GM12891 (cell line): ENCODE measurements at regions not wholly inside any gene's neighbourhood (a gene's known extent, or its start where the extent isn't known, plus 50 kb on each side); places are given as distances from the start of the nearest gene placed in this dataset.
"Not testable (repeated sequence)": the region's sequence is repeated elsewhere in the genome, so short reads cannot be mapped to it uniquely, and the experiment has no call there.

Source experiments
- DNase-seq: peaks from one replicate; pipeline ENCODE4 v3.0.0; 2011; ENCODE audit warnings: low spot score; ENCODE audit not compliant: insufficient read length
- FAIRE-seq: peaks from 2 replicates; lab custom pipeline; 2011; peaks lifted over from hg19 to GRCh38; lab: Jason Lieb, UNC
- PAX5 ChIP-seq: IDR thresholded peaks from 2 replicates; pipeline ENCODE4 v1.6.1; 2011; ENCODE audit warnings: low read length, moderate library complexity, mild to moderate bottlenecking; ENCODE audit not compliant: insufficient read depth, severe bottlenecking
- POLR2A ChIP-seq: IDR thresholded peaks from 2 replicates; pipeline ENCODE4 v1.6.1; 2011; ENCODE audit warnings: low read depth, low read length, control low read depth
- POLR2AphosphoS5 ChIP-seq: IDR thresholded peaks from 2 replicates; pipeline ENCODE4 v1.6.1; 2011; ENCODE audit warnings: low read depth, low read length, control low read depth
- POU2F2 ChIP-seq: IDR thresholded peaks from 2 replicates; pipeline ENCODE4 v1.6.1; 2011; ENCODE audit warnings: low read depth, mild to moderate bottlenecking, control low read depth, low read length, moderate library complexity
- SPI1 ChIP-seq: IDR thresholded peaks from 2 replicates; pipeline ENCODE4 v1.6.1; 2011; ENCODE audit warnings: low read depth, low read length, control low read depth
- TAF1 ChIP-seq: IDR thresholded peaks from 2 replicates; pipeline ENCODE4 v1.6.1; 2011; ENCODE audit warnings: low read depth, low read length, control low read depth

DNA sequence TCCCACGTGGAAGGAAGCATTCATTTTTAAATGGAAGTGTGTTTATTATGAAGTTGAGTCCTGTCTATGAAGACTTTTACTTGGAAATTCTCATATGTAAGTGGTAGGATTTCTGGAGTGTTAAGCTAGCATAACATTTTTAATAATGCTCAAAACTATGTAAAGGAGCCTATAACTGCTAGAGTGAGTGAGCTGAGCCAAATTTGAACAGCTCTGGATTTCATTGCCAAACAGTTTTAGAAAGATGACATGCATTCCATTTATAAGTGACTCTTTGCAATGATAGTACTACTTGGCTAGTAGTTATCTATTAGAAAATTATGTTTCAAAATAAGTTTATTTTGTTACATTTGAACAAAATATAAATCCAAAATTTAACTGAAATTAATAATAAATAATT, 721.2 kb downstream of the LUZP2 start:
- DNase-seq, result no peak
- FAIRE-seq, result no peak
- TF ChIP-seq POLR2A, result no peak
- TF ChIP-seq TAF1, result no peak
- TF ChIP-seq POLR2AphosphoS5, result no peak
- no peak for TF ChIP-seq PAX5
- TF ChIP-seq POU2F2, result no peak
- TF ChIP-seq SPI1, result no peak

DNA sequence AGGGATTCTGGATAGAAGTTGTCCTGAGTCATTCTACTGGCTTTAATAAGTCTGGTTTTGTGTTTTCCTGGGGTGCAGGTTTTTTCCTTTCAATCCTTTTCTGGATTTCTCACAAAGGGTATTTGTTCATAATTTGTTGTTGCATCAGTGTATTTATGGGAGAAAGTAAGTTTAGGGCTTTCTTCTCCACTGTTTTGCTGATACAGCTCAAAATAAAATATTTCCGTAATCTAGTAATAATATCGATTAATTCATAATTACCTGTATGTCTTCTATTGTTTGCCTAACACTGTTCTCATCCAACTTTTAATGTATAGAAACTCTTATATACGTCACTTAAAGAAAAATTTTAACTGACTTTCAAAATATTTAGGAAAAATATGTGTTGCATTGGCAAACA, 728.2 kb downstream of the LUZP2 start:
- FAIRE-seq (no peak), DNase-seq (no peak)
- no peak for TF ChIP-seq SPI1
- no peak for TF ChIP-seq TAF1
- TF ChIP-seq PAX5, result no peak
- TF ChIP-seq POLR2AphosphoS5, result no peak
- no peak for TF ChIP-seq POU2F2

GRCh38 chr11:25242928-25243327, 746.1 kb downstream of the LUZP2 start:
- no peak for DNase-seq
- no peak for FAIRE-seq
- TF ChIP-seq TAF1 (no peak), POLR2A (no peak), SPI1 (no peak), POU2F2 (no peak), POLR2AphosphoS5 (no peak), PAX5 (no peak)

DNA sequence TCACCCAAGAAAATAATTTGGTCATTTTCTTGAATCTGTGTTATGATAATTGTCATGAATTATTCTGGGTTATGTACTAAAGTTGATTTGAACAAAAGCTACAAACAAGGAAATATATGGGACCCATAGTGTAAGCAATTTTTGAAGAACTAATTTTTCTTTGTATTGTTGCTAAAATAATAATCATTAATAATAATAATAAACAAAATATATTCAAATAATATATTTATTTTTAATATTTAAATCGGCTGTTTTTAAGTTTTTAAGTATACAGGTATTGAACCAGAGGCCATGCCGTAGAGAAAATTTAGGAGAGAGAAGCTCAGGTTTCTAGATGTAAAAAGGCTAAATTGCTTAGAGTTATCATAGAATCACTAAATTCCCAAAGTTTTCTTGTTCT, 747.3 kb downstream of the LUZP2 start:
- no peak for DNase-seq
- TF ChIP-seq POU2F2, result no peak
- TF ChIP-seq SPI1, result no peak
- TF ChIP-seq TAF1, result no peak
- FAIRE-seq, result no peak

- no peak for TF ChIP-seq POLR2A
- TF ChIP-seq TAF1, result no peak
- no peak for TF ChIP-seq PAX5
- no peak for TF ChIP-seq POU2F2
- TF ChIP-seq SPI1, result no peak
- no peak for TF ChIP-seq POLR2AphosphoS5
- DNase-seq, result no peak
- no peak for FAIRE-seq
These were observed 750.5 kb downstream of the LUZP2 start for GRCh38 chr11:25247336-25247735.

DNA sequence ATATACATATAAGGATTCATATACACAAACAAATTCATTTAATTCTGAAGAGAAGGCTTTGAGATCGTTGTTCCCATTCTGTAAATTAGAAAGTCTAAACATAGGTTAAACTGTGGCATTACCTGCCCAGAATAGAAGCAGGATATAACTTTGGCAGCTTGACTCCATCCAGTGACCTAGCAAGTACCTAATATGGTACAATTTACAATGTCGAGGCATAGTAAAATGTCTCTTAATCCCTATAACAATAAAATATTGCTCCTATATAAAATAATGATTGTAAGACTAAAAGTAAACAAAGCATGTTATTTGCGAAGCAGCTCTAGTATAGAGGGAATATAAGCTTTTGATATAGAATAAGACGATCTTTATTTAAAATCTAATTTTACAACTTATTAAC, 756.0 kb downstream of the LUZP2 start:
- TF ChIP-seq POU2F2 (no peak), POLR2AphosphoS5 (no peak), PAX5 (no peak), SPI1 (no peak), TAF1 (no peak)
- FAIRE-seq (no peak), DNase-seq (no peak)

- FAIRE-seq, DNase-seq: not testable (repeated sequence)
These were observed 767.0 kb downstream of the LUZP2 start for GRCh38 chr11:25263861-25264260.

DNA sequence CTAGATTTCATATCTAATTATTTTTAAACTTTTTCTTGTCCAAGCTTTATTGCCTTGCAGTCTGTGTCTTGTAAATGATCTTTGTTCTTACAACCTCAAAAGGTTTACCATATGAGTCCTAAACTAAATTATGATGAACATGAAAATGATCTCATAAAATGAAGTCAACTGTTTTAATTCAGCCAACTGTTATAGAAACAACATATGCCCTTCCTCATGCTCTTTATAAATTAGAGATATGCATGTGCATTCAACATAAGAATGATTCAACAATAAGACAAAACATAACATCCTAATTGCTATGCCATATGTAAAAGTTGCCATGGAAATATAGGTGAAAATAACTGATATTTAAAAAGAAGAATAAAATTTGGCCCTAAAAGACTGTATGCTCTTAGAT, 774.4 kb downstream of the LUZP2 start:
- TF ChIP-seq POU2F2 (no peak), POLR2AphosphoS5 (no peak), POLR2A (no peak), PAX5 (no peak), TAF1 (no peak), SPI1 (no peak)
- DNase-seq (no peak), FAIRE-seq (no peak)

- TF ChIP-seq PAX5, result no peak
- no peak for TF ChIP-seq TAF1
- TF ChIP-seq SPI1, result no peak
- TF ChIP-seq POU2F2, result no peak
- no peak for TF ChIP-seq POLR2A
- TF ChIP-seq POLR2AphosphoS5, result no peak
- no peak for DNase-seq
- FAIRE-seq, result no peak
These were observed 775.4 kb downstream of the LUZP2 start for GRCh38 chr11:25272214-25272613.

GRCh38 chr11:25280821-25281220, 784.0 kb downstream of the LUZP2 start:
- not testable (repeated sequence) for FAIRE-seq, DNase-seq

- no peak for TF ChIP-seq PAX5
- TF ChIP-seq TAF1, result no peak
- no peak for TF ChIP-seq POLR2AphosphoS5
- no peak for TF ChIP-seq POLR2A
- TF ChIP-seq SPI1, result no peak
- TF ChIP-seq POU2F2, result no peak
- DNase-seq, result no peak
- no peak for FAIRE-seq
These were observed 796.3 kb downstream of the LUZP2 start for GRCh38 chr11:25293166-25293565.

DNA sequence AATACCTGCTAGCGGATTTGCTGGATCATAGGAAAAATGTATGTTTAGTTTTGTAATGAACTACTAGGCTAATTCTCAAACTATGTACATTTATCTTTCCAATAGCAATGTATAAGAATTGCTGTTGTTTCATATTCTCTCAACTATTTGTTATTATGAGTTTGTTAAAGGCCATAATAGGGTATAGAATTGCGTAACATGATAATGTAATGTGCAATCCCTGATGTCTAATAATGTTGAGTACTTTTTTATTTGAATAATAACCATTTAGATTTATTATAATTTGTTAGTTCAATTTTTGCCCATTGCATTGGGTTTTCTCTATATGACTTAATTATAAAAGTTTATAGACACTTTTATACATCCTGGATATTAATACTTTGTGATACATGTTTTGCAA, 801.6 kb downstream of the LUZP2 start:
- FAIRE-seq (no peak), DNase-seq (no peak)
- TF ChIP-seq POLR2AphosphoS5 (no peak), POLR2A (no peak), TAF1 (no peak), SPI1 (no peak)
